Stimulated activated CD4-positive, alpha-beta T cell treated with anti-CD3 and anti-CD28 coated beads, Interleukin-1b, Interleukin-23, amount 100 ng/mL, for 4 hours (primary cell): ENCODE measurements at regions not wholly inside any gene's neighbourhood (a gene's known extent, or its start where the extent isn't known, plus 50 kb on each side); places are given as distances from the start of the nearest gene placed in this dataset.

Experiments
- DNase-seq, 2 donors: peaks; one replicate each; pipeline ENCODE4 v3.0.0-alpha.2; 2020; ENCODE audit warnings: low read depth in 2 of 2

DNA sequence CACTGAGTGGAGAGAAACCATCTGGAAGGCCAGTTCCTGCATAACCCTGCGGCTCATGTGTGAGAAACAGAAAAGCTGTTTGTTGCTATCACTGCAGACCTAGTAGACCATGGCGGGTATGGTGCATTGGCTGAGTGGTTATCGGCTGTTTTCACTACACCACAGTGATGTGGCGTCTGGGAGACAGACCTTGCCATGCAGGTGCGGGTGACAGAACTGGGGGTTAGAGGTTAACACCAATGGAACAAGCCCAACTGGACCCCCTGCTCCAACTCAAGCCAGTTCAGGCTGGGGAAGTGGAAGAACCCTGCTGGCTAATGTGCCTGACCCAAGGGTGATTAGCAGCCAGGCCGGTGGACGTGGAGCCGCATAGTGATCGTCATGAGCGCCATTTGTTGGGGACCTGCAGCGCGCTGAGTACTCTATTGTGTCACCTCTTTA is 91.9 kb downstream of the IRF8 start:
- no peak for DNase-seq

DNA sequence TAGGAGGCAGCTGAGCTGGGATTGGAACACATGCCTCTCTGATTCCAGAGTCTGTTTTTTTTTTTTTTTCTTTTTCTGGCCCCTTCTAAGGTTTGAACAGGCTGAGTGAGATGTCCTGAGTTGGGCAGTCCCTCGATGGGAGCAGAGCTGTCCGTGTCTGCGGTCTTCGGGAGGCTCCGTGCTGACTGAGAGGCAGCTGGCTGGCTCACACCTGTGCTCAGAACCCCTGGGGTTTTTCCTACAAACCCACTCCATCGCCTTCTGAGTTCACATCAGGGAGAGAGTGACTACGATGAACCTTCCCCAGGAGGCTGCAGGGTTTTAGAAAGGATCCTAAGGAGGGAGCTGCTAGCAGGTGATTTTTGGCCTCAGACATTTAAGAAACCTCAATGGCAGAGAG is 92.5 kb downstream of the IRF8 start:
- DNase-seq = no peak

DNA sequence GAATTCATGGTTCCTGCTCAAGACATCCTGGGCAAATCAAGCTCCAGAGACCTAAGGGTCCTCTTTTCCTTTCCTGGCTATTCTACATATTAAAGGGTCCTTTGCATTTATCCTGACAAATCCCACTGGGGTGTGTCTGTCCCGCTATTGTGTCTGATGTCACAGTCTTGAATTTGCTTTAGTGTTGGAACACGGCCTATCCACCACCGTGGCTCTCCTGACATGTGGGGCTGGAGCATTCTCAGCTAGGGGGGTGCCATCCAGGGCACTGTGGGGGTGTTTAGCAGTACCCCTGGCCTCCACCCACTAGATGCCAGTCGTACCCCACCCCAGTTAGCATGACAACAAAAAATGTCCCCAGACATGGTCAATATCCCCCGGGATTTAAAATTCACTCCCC is 92.9 kb downstream of the IRF8 start:
- no peak for DNase-seq

DNA sequence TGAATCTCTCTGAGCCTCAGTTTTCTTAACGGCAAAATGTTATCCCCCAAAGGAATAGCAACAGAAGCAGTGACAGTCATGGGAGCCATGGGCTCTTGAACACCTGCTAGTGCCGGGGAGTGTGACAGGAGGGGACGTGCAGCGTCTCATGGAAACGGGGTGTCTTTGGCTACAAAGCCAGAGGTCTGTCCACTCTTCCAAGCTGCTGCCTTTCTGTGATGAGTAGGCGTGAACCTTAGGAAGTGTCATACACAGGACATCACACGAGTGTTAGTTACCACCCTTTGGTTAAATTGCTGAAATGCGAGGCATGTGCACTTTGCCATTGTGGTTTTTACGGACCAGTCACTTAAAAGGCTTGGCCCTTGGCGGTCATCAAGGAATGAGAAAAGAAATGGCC is 93.4 kb downstream of the IRF8 start:
- no peak for DNase-seq

DNA sequence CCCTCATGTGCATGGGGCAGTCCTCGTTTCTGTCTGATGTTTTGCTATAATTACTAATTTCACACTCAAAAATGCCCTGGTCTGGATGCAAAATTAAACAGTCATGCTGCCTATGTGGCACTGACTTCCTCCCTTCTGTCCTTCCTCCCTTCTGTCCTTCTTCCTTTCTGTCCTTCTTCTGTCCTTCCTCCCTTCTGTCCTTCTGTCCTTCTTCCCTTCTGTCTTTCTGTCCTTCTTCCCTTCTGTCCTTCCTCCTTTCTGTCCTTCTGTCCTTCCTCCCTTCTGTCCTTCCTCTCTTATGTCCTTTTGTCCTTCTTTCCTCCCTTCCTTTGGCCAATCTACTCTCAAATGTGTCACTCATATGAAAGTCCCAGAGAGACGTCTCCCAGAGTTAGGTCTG is 93.8 kb downstream of the IRF8 start:
- no peak for DNase-seq

DNA sequence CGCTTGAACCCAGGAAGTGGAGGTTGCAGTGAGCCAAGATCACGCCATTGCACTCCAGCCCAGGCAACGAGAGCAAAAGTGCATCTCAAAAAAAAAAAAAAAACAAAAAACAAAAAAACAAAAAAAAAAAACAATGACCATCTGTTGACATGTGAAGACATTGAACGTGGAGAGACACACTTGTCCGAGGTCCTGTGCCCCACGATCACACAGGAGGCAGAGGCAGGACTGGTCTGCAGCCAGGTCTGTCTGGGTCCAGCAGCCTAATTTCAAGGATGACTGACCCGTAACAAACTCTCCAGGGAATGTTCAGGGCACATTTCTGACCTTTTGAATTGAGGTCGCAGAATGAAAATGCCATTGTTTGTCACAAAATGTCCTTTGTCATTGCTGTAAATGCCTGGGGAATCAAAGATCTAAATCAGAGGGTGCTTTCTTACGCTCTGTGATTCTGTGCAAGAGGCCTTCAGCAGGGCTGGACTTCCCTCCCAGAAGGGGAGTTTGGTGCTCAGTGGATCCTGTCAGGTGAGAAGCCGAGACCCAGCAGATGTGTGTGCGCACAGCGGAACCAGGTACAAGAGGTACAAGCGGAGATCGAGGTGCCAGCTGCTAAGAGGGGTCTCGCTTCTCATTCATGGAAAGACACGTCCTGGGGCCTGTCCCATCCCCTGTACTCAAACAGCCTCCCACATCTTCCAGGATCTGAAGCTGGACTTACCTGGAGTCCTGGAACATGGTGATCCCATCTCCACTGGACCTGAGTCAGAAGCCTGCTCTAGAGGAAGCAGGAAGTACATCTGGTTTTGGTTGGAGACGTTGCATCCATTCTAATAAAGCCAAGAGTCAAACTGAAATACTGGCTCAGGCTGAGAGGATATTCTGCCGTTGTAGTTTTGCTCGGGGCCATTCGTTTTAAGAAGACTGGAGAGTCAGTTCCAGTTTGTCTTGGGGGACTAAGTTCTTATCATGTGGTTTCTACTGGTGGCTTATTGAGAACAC is 95.8 kb downstream of the IRF8 start:
- DNase-seq = no peak

DNA sequence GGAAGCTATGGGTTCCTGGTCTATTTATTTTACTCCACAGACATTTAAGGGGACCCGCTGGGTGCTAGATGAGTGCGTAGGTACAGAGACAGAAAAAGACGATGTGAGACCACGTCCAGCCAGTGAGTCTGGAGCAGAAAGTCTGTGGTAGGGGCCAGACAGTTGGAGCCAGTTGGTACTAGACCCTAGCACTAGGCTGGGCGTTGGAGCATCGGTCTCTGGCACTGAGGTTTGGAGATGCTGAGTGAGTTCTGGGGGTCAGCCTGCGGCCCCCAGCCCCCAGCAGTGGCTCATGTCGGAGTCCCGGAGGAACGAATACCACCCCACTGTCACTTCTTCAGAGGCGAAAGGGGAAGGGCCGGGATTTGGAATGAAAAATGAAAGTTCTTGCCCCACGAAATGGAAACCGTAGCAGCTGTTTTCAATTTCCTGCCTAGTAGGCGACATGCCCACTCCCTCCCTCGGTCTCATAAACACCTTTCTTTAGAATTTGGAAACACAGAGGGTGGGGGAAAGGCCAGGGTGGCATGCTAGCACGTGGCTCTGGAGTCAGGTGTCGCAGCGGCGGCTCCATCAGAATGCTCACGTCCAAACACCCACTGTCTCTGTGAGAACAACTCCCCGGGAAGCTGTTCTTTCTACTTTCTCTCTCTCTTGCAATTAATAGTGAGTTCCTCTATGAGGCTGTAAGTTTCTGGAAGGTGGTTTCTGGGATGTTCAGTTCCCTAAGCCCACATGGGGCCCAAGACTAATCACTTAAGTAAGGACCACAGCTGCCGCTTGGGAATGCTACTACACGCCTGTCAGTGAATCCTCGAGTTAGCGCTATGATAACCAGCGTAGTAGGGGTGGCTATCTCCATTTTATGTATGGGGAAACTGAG is 96.8 kb downstream of the IRF8 start:
- peak; percentile 8 to 48 for DNase-seq

DNA sequence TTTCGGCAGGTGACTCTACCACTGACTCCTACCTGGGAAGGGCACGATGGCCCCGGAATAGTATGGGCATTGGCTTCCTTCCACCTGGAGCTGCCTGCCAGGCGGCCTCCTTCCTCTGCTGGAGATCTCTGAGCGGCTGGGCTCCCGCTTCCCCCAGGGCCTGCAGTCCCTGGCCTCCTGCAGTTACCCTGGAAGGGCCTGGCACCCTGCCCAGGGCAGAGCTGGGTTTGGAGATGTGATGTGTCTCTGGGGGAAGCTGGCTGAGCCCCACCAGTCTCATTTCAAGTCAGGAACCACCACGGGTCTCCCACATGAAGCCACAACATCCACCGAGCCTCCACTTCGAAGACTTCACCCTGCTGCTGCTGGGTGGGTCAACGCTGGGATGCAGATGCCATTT is 97.9 kb downstream of the IRF8 start:
- DNase-seq = no peak

DNA sequence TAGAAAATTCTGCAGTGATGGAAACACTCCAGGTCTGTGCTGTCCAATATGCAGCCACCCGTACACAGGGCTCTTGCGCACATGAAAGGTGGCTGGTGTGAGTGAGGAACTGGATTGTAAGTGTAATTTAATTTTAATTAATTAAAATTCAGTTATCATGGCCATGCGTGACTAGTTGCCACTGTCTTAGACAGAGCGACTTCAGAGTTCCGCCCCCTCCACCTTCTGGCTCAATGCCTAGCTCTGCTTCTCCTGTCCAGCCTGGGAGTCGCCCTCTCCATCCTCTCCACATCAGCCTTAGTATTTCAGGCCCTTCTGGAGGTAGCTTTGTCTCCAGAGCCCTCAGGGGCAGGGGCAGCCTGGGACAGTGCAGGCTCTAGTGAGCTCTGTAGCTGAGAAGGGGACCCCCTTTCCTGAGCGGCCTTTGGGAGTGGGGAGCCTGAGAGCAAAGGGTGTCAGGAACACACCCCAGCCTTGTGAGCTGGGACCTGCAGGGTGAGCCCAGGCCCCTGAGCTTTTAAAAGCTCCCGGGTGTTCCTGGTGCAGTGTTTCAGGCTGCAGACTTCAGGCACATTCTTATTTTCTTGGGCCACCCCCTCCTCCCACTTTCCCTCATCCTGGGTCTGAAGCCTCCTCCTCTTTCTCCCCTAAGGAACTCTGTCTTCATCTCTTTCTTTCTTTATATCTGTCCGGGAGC is 99.4 kb downstream of the IRF8 start:
- DNase-seq = no peak

DNA sequence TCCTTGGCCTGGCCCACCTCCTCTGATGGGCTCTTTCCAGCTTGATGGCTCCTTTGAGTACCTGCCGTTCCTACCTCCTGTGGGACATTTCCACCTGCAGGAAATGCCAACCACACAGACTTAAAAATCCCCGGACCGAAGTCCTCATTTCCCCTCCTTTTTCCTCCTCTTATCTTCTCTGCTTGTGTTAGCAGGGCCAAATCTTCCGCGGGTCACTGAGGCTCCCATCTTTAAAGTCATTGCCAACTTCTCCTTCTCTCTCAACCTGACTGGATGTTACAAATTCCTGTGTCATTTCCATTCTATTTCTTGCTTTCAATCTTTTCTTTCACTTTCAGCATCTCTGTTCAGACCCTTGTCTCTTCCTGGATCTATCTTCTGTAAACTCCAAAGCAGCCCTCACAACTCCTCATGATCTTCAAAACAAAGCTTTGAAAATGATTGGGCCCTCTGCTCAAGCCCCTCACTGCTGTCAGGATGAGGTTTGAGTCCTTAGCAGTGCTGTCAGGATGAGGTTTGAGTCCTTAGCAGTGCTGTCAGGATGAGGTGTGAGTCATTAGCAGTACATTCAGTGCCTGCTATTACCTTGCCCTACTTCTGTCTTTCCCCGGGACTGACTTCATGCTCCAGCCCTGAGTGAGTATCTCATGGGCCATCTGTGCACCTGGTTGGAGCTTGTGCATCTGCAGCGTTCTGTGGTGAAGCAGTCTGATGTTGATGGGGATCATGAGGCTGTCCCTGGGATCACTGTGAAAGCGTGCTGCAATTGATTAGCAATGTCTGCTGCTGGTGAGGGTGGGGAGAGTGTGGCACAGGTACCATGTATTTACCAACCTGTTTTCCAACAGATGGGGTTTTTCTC is 100.1 kb downstream of the IRF8 start:
- no peak for DNase-seq

DNA sequence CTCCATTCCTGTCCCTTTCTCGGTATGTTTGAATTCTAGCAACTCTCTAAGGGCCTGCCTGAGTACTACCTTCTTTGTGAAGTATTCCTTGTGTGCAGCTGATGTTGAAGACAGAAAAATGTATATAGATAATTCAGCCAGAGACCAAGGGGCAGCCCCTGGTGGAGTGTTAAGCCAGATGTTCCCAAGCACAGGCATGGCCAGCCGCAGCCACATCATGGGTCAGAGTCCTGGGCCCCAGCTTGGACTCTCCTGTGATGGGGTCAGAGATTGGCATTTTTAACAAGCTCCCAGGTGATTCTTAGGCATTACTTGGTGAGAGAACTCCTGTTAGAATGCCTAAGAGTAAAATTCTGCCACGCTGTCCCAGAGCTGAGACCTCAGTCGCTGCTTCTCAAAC is 100.8 kb downstream of the IRF8 start:
- DNase-seq = no peak

DNA sequence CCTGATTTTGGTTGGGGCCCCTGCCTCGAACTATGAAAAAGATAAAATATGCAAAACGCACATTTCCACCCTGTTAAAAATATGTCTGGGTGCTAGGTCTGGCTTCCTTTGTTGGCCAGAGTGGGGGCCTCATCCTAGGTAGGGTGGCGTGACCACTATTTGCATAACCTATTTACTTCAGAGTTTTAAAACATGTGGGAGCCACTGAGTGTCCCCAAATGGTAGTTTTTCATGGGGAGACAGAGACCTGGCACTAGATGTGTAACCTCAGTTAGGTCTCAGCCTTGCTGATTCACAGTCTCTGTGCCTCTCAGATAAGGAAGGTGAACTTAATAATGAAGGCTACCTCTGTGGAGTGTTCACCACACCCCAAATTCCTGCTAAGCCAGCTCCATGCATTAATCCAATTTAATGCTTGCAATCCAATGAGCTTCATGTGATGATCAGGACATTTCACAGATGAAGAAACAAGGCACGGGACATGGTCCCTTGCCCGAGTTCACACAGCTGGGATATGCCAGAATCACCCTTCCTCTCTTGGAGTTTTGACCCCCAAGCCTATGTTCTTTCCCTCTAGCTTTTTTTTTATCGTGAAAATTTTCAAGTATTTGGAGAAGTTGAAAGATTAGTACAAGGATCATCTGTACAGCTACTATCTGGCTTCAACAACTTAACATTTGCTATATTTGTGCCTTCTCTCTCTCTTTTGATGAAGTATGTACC is 103.4 kb downstream of the IRF8 start:
- DNase-seq = no peak

DNA sequence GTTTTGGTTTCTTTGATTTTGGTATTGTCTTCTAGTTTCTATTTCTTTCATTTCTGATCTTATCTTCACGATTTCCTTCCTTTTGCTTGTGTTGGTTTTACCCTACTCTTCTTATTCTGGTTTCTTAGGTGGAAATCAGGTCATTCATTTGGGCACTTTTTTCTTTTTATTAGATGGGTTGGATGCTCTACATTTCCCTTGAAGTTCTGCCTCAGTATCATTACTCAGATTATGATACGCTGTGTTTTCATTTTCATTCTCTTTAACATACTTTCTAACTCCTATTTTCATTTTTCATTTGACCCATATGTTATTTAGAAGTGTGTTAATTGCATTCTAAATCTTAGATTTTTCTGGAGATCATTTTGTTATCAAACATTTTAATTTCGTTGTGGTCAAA is 108.6 kb downstream of the IRF8 start:
- DNase-seq = no peak

DNA sequence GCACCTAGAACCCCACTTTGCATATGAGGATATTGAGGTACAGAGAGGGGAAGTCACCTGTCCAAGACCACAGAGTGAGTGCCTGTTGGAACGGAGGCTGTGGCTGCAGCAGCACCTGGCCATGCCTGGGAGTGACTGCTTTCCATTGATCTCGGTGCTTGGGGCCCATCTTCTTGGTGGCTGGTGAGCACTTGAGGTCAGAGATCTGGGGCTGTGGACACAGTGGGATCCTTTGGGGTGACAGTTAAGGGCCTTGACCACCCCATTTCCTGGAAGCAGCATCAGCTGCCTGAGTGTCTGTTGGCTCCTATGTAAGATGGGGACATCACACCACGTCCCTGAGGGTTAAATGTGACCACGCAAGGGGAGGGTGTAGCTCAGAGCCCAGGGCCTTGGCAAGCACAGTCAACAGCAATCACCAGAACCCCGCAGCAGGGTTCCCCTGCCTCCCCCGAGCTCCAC is 111.7 kb downstream of the IRF8 start:
- DNase-seq = no peak

DNA sequence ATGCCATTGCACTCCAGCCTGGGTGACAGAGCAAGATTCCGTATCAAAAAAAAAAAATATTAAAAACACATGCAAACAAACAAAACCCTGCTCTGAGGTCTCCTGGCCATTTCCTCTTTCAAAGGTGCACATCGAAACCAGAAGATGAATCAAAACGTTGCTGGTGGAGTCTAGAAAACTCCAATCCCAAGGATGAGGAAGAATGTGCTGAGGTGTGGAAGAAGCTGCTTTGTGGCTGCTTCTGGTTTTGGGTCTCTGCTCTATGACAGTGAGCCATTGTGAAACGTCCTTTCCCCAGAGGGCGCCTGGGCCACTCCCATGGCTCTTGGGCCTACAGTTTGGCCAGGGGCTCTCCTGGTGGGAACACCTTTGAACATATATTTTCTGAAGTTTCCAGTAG is 112.6 kb downstream of the IRF8 start:
- DNase-seq = no peak

DNA sequence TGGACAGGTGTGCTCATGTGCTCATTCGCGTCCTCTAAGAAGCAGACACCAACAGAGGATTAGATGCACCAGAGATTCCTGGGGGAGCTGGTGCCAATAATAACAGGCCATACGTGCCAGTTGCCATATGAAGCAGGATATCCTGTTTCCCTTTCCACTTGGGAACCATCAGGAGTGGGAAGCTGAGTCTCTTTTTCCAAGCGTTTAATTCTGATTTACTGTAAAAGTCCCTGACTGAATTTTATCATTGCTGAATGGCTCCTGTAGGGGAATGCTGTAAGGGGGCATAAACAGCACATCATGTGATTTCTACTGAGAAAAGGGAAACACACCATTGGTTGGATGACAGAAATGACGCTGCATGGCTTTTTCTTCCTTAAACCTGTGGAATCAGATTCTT is 113.3 kb downstream of the IRF8 start:
- no peak for DNase-seq

DNA sequence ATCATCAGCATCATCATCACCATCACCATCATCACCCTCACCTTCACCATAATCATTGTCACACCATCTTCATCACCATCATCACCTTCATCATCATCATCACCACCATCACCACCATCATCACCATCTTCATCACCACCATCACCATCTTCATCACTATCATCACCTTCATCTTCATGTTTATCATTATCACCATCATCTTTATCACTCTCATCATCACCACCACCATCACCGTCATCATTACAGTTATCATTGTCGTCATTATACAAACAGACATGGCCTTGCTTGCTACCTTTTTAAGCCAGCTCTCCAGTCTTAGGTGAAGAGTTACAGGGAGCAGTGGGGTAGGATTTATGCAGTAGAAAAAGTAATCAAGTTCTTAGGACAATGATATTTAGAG is 114.9 kb downstream of the IRF8 start:
- no peak for DNase-seq

DNA sequence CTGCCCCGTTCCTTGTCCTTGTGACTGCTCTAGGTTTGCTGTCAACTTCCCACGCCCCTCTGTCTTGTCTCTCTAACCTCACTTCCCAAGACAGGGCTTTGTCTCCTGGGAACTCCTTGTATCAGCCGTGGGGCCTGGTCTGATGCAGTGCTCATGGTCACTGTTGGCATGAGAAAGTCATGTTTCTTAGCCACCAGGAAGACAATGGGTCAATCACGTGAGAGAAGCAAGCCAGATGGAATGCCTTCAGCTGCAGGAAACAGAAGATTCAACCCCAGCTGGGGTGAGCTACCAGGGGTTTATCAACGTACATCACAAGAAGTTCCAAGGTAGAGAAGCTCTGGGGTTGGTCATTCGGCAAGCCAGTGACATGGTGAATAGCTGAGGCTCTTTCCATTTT is 116.6 kb downstream of the IRF8 start:
- no peak for DNase-seq

DNA sequence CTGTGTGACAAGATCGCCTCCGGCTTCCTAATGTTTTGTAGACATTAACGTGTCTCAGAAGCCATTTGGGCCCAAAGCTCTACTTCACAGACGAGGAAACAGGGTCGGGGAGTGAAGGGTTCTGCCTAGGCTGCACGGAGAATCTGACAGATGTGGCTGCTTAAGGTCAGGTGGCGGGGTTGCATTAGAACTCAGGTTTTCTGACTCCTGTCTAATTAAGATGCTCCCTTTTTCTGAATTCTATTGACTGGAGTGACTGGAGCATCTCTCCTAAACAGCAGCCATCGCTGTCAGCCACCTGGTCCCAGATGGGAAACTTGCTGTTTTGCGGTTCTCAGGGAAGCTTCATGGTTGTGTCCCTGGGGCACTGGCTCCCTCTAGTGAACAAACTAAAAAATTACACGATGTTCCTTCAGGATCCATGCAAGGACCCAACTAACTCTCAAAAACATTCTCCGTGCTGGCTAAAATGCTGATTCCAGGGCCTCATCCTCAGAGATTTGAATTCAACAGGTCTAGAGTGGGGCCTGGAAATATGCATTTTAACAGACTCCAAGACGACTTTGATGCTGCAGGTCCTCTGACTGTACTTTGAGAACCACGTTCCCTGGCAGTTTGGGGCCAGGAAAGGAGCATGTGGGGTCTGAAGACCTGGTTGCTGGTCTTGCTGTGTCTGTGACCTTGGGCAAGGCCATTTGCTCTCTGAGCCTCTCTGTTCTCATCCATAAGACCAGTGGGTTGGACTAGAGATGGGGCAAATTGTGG is 117.4 kb downstream of the IRF8 start:
- peak; percentile 13 to 28 for DNase-seq

DNA sequence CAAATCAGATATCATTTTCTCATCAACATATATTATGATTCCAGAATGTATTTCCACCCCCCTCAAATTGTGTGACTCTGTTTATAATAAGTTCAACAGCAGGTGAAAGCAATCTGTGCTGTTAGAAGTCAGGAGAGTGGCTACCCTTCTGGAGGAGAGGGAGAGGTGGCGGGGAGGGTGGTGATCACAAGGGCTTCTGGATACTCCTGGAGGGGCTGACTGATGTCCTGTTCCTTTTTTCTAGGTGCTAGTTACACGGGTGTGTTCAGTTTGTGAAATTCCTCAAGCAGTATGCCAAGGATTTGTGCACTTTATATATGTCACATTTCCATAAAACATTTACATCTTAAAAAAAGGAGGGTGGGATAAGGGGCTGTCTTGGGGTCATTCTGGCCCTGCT is 119.1 kb downstream of the IRF8 start:
- no peak for DNase-seq
